ENCODE measurements at regions not wholly inside any gene's neighbourhood (a gene's known extent, or its start where the extent isn't known, plus 50 kb on each side); places are given as distances from the start of the nearest gene placed in this dataset.

GRCh38 chr3:104738271-104738670 lies 628.4 kb upstream of the ALCAM start:
- H3K9me3 ChIP-seq (ENCODE audit: low read depth) = no peaks in the 10 kb centered on the region
- no peak for DNase-seq (ENCODE audit: low spot score)
- H3K4me1 ChIP-seq (ENCODE audit: insufficient read depth) = peaks cover 5% of the 10 kb centered on the region
- no peaks in the 10 kb centered on the region for H3K27me3 ChIP-seq
- no peaks in the 10 kb centered on the region for H4K20me1 ChIP-seq (ENCODE audit: insufficient read depth, poor library complexity, severe bottlenecking)
- no peaks in the 10 kb centered on the region for H3K79me2 ChIP-seq
- no peak overlapping the region for H2AFZ ChIP-seq
- no peak overlapping the region for H3K4me3 ChIP-seq
- H3K9me2 ChIP-seq (replicated peaks; ENCODE audit: insufficient read depth) = no peaks in the 10 kb centered on the region
- 88% methylated on average over 2 of the region's 2 CpGs for WGBS (ENCODE audit: low lambda C conversion rate, missing lambda C conversion rate)
- H3K4me2 ChIP-seq = no peak overlapping the region
- no peak for TF ChIP-seq EZH2phosphoT487 (IDR thresholded peaks at IDR 0.05; ENCODE audit: low read depth, severe bottlenecking, unreplicated experiment)
- no peak for TF ChIP-seq CTCF (IDR thresholded peaks at IDR 0.05; ENCODE audit: poor library complexity)
- no peak for TF ChIP-seq EZH2 (IDR thresholded peaks at IDR 0.05; ENCODE audit: borderline replicate concordance)
- no peak overlapping the region for H3K27ac ChIP-seq
- H3K36me3 ChIP-seq (replicated peaks; ENCODE audit: insufficient read depth, low read depth) = no peaks in the 10 kb centered on the region

- H3K4me1 ChIP-seq (ENCODE audit: insufficient read depth) = no peaks in the 10 kb centered on the region
- no peak for DNase-seq (ENCODE audit: low spot score)
- no peaks in the 10 kb centered on the region for H4K20me1 ChIP-seq (ENCODE audit: insufficient read depth, poor library complexity, severe bottlenecking)
- no peaks in the 10 kb centered on the region for H3K79me2 ChIP-seq
- no peak overlapping the region for H3K27ac ChIP-seq
- no peak overlapping the region for H2AFZ ChIP-seq
- no peaks in the 10 kb centered on the region for H3K9me3 ChIP-seq (ENCODE audit: low read depth)
- no peaks in the 10 kb centered on the region for H3K36me3 ChIP-seq (replicated peaks; ENCODE audit: insufficient read depth, low read depth)
- H3K27me3 ChIP-seq = no peaks in the 10 kb centered on the region
- TF ChIP-seq CTCF (IDR thresholded peaks at IDR 0.05; ENCODE audit: poor library complexity) = no peak
- H3K4me3 ChIP-seq = no peak overlapping the region
- WGBS (ENCODE audit: low lambda C conversion rate, missing lambda C conversion rate) = 94% methylated on average over 3 of the region's 3 CpGs
- H3K4me2 ChIP-seq = no peak overlapping the region
- no peaks in the 10 kb centered on the region for H3K9me2 ChIP-seq (replicated peaks; ENCODE audit: insufficient read depth)
Observed at GRCh38 chr3:104740874-104741379, 625.8 kb upstream of the ALCAM start.

GRCh38 chr3:104742044-104742443 lies 624.7 kb upstream of the ALCAM start:
- Histone ChIP-seq H4K20me1 (ENCODE audit: insufficient read depth, poor library complexity, severe bottlenecking) (no peaks in the 10 kb centered on the region), H2AFZ (no peak overlapping the region), H3K4me3 (no peak overlapping the region), H3K79me2 (no peaks in the 10 kb centered on the region), H3K4me1 (ENCODE audit: insufficient read depth) (no peaks in the 10 kb centered on the region), H3K27me3 (no peaks in the 10 kb centered on the region), H3K9me2 (replicated peaks; ENCODE audit: insufficient read depth) (no peaks in the 10 kb centered on the region), H3K9me3 (ENCODE audit: low read depth) (no peaks in the 10 kb centered on the region), H3K27ac (no peak overlapping the region), H3K36me3 (replicated peaks; ENCODE audit: insufficient read depth, low read depth) (no peaks in the 10 kb centered on the region), H3K4me2 (no peak overlapping the region)
- no peak for DNase-seq (ENCODE audit: low spot score)
- TF ChIP-seq CTCF (IDR thresholded peaks at IDR 0.05; ENCODE audit: poor library complexity) (no peak), EZH2phosphoT487 (IDR thresholded peaks at IDR 0.05; ENCODE audit: low read depth, severe bottlenecking, unreplicated experiment) (no peak)
- WGBS (ENCODE audit: low lambda C conversion rate, missing lambda C conversion rate) = 95% methylated on average over 2 of the region's 2 CpGs

- H3K9me3 ChIP-seq (ENCODE audit: low read depth) = no peaks in the 10 kb centered on the region
- WGBS (ENCODE audit: low lambda C conversion rate, missing lambda C conversion rate) = 55% methylated on average over 3 of the region's 3 CpGs
- H2AFZ ChIP-seq = no peak overlapping the region
Observed at GRCh38 chr3:104745313-104745712, 621.4 kb upstream of the ALCAM start.

More at GRCh38 chr3:104745313-104745712, 621.4 kb upstream of the ALCAM start:
- Histone ChIP-seq H3K27me3 (no peaks in the 10 kb centered on the region), H3K27ac (no peak overlapping the region), H3K4me3 (no peak overlapping the region), H3K4me2 (no peak overlapping the region), H4K20me1 (ENCODE audit: insufficient read depth, poor library complexity, severe bottlenecking) (no peaks in the 10 kb centered on the region), H3K4me1 (ENCODE audit: insufficient read depth) (no peaks in the 10 kb centered on the region), H3K9me2 (replicated peaks; ENCODE audit: insufficient read depth) (no peaks in the 10 kb centered on the region), H3K36me3 (replicated peaks; ENCODE audit: insufficient read depth, low read depth) (no peaks in the 10 kb centered on the region), H3K79me2 (no peaks in the 10 kb centered on the region)
- no peak for DNase-seq (ENCODE audit: low spot score)
- TF ChIP-seq CTCF (IDR thresholded peaks at IDR 0.05; ENCODE audit: poor library complexity) (no peak), EZH2phosphoT487 (IDR thresholded peaks at IDR 0.05; ENCODE audit: low read depth, severe bottlenecking, unreplicated experiment) (no peak), EZH2 (IDR thresholded peaks at IDR 0.05; ENCODE audit: borderline replicate concordance) (no peak)
